ENCODE measurements at regions not wholly inside any gene's neighbourhood (a gene's known extent, or its start where the extent isn't known, plus 50 kb on each side); places are given as distances from the start of the nearest gene placed in this dataset.

GRCh38 chr15:70499791-70500190, 263.6 kb downstream of the UACA start:
- H3K4me1 ChIP-seq, result peaks cover 16% of the 10 kb centered on the region
- H3K36me3 ChIP-seq (ENCODE audit: low read depth, missing control alignments), result no peaks in the 10 kb centered on the region
- WGBS, 2 donors, result 95% methylated on average over 4 of the region's 4 CpGs
- TF ChIP-seq CTCF (IDR thresholded peaks at IDR 0.05) (no peak), POLR2A (IDR thresholded peaks at IDR 0.05) (no peak)
- H3K9me3 ChIP-seq, result no peaks in the 10 kb centered on the region
- H3K27ac ChIP-seq, result no peak overlapping the region
- no peak overlapping the region for H3K4me3 ChIP-seq
- no peak for DNase-seq
- intact Hi-C loops (cut with DNase I; ENCODE audit: low total_unique reads), result no loop called here
- no peaks in the 10 kb centered on the region for H3K27me3 ChIP-seq

GRCh38 chr15:70498096-70498626, 265.2 kb downstream of the UACA start:
- H3K4me1 ChIP-seq, result no peaks in the 10 kb centered on the region
- DNase-seq, result no peak
- no peak for TF ChIP-seq CTCF (IDR thresholded peaks at IDR 0.05)
- TF ChIP-seq POLR2A (IDR thresholded peaks at IDR 0.05), result no peak
- WGBS, 2 donors, result 94 to 95% methylated on average over 10 to 12 of the region's 12 CpGs
- H3K27ac ChIP-seq, result no peak overlapping the region
- H3K4me3 ChIP-seq, result no peak overlapping the region
- intact Hi-C loops (cut with DNase I; ENCODE audit: low total_unique reads), result no loop called here
- no peaks in the 10 kb centered on the region for H3K9me3 ChIP-seq
- H3K27me3 ChIP-seq, result no peaks in the 10 kb centered on the region
- H3K36me3 ChIP-seq (ENCODE audit: low read depth, missing control alignments), result no peaks in the 10 kb centered on the region

DNA sequence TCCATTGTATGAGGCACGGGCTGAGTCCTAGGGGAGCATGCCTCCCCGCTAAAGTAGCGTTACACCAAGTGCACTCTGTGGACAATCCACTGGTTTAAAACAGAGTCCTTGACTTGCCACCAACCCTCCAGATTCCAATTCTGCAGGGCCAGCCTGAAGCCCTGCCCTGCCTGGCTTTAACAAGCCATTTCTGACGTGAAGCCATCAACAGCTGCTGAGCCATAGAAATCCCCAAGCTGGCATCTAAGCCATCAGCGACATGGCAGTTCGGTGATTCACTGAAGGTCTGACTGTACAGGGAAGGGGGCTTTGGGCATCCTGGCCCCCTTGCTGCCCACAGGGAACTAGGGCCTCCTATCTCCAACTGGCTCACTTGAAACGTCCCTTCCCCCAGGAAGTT, 265.7 kb downstream of the UACA start:
- no peak overlapping the region for H3K4me3 ChIP-seq
- intact Hi-C loops (cut with DNase I; ENCODE audit: low total_unique reads), result no loop called here
- no peaks in the 10 kb centered on the region for H3K4me1 ChIP-seq
- no peak overlapping the region for H3K27ac ChIP-seq
- TF ChIP-seq CTCF (IDR thresholded peaks at IDR 0.05), result no peak
- TF ChIP-seq POLR2A (IDR thresholded peaks at IDR 0.05), result no peak
- H3K9me3 ChIP-seq, result no peaks in the 10 kb centered on the region
- H3K36me3 ChIP-seq (ENCODE audit: low read depth, missing control alignments), result no peaks in the 10 kb centered on the region
- no peak for DNase-seq
- WGBS, 2 donors, result 75 to 87% methylated on average over 7 of the region's 7 CpGs
- no peaks in the 10 kb centered on the region for H3K27me3 ChIP-seq

- intact Hi-C loops (cut with DNase I; ENCODE audit: low total_unique reads), result no loop called here
- WGBS, 2 donors, result 84 to 97% methylated on average over 3 to 4 of the region's 4 CpGs
- H3K9me3 ChIP-seq, result no peaks in the 10 kb centered on the region
Observed at GRCh38 chr15:70495991-70496599, 267.3 kb downstream of the UACA start.

More at GRCh38 chr15:70495991-70496599, 267.3 kb downstream of the UACA start:
- Histone ChIP-seq H3K4me3 (no peak overlapping the region), H3K27me3 (no peaks in the 10 kb centered on the region), H3K27ac (no peak overlapping the region), H3K4me1 (no peaks in the 10 kb centered on the region), H3K36me3 (ENCODE audit: low read depth, missing control alignments) (no peaks in the 10 kb centered on the region)
- DNase-seq, result no peak
- TF ChIP-seq POLR2A (IDR thresholded peaks at IDR 0.05) (no peak), CTCF (IDR thresholded peaks at IDR 0.05) (no peak)
